ENCODE measurements at regions not wholly inside any gene's neighbourhood (a gene's known extent, or its start where the extent isn't known, plus 50 kb on each side); places are given as distances from the start of the nearest gene placed in this dataset.

DNA sequence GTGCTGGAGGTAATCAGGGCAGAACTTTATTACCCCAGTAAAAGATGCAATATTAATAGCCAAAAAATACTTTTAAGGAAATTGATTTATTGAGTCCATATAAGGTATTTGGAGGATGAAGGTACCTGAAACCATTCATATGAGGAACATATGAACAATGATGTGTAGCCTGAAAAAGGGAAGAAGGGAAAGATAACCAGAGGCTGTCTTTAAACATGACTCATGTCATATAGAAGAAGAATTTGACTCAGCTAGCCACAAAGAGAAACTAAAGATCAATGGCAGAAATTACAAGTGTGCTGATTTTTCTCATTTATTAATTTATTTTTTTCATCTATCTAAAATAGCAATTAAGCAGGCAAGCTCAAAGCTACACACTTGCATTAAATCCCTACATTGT lies 136.2 kb upstream of the DUSP10 start:
- no peak for TF ChIP-seq CTCF (IDR thresholded peaks at IDR 0.05; ENCODE audit: borderline replicate concordance)

GRCh38 chr1:221877311-221877710 lies 135.4 kb upstream of the DUSP10 start:
- no peaks in the 10 kb centered on the region for H3K9me3 ChIP-seq (replicated peaks)
- intact Hi-C loops (cut with micrococcal nuclease) = no loop called here
- no peak overlapping the region for H3K4me3 ChIP-seq
- H3K27me3 ChIP-seq (ENCODE audit: low read depth) = no peaks in the 10 kb centered on the region
- no peak for DNase-seq
- H3K4me1 ChIP-seq = no peaks in the 10 kb centered on the region
- no peaks in the 10 kb centered on the region for H3K36me3 ChIP-seq
- no peak for TF ChIP-seq CTCF (IDR thresholded peaks at IDR 0.05; ENCODE audit: borderline replicate concordance)
- no peak overlapping the region for H3K27ac ChIP-seq (replicated peaks)

More for the DNA sequence above, 136.2 kb upstream of the DUSP10 start:
- H3K4me3 ChIP-seq = no peak overlapping the region
- no peaks in the 10 kb centered on the region for H3K36me3 ChIP-seq
- H3K27ac ChIP-seq (replicated peaks) = no peak overlapping the region
- H3K9me3 ChIP-seq (replicated peaks) = no peaks in the 10 kb centered on the region
- H3K4me1 ChIP-seq = no peaks in the 10 kb centered on the region
- no peaks in the 10 kb centered on the region for H3K27me3 ChIP-seq (ENCODE audit: low read depth)
- intact Hi-C loops (cut with micrococcal nuclease) = no loop called here
- DNase-seq = no peak

DNA sequence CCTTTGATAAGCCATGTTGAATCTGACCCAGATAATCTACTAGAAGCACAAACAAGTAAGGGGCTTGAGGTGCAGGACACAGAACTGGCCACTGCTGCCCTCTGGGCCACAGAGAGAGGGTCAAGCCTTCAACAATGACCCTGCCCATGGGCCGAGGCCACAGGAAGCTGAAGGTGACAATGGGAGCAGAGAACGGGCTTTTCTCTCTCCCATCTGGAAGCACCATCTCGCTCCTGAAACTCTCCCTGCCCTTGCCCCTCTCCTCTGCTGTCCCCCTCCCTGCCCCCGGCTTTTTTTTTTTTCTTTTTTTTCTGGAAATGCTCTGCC lies 133.1 kb upstream of the DUSP10 start:
- no peak for DNase-seq
- H3K4me3 ChIP-seq = no peak overlapping the region
- intact Hi-C loops (cut with micrococcal nuclease) = no loop called here
- H3K27ac ChIP-seq (replicated peaks) = no peak overlapping the region
- H3K4me1 ChIP-seq = no peaks in the 10 kb centered on the region
- H3K36me3 ChIP-seq = no peaks in the 10 kb centered on the region
- no peaks in the 10 kb centered on the region for H3K27me3 ChIP-seq (ENCODE audit: low read depth)
- TF ChIP-seq CTCF (IDR thresholded peaks at IDR 0.05; ENCODE audit: borderline replicate concordance) = no peak
- H3K9me3 ChIP-seq (replicated peaks) = no peaks in the 10 kb centered on the region

DNA sequence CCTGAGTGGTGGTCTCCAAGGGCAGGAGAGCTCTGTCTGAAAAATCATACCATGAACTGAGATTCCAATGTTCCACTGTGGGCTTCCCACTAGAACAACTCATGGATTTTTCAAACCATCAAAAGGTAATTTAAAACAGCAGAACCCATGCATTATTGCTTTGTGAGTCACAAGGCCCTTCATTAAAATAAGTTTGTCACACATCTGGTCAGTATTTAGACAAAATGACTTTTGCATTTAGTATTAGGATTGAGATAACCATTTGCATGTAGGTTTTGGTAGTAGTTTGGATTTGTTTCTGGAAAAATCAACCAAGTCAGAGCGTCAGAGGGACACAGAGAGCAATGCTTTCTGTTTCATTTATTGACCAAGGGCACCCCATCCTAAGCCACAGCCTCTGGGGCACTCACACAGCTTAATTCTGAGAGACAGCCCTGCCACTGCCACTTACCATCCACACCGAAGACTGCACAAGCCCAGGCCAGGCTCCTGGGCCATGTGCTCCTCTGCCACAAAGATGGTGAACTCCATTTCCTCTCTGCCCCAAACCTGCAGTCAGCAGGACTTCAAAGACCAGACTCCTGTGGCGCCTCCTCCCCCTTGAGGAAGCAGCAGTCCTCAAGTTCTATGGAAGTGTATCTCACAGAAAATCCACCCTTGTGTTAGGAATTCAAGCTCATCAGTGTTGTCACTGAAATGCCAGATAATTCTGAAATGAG lies 132.6 kb upstream of the DUSP10 start:
- DNase-seq = no peak
- Histone ChIP-seq H3K9me3 (replicated peaks) (no peaks in the 10 kb centered on the region), H3K27ac (replicated peaks) (no peak overlapping the region), H3K4me1 (no peaks in the 10 kb centered on the region), H3K27me3 (ENCODE audit: low read depth) (no peaks in the 10 kb centered on the region), H3K4me3 (no peak overlapping the region), H3K36me3 (no peaks in the 10 kb centered on the region)
- no peak for TF ChIP-seq CTCF (IDR thresholded peaks at IDR 0.05; ENCODE audit: borderline replicate concordance)
- intact Hi-C loops (cut with micrococcal nuclease) = no loop called here

DNA sequence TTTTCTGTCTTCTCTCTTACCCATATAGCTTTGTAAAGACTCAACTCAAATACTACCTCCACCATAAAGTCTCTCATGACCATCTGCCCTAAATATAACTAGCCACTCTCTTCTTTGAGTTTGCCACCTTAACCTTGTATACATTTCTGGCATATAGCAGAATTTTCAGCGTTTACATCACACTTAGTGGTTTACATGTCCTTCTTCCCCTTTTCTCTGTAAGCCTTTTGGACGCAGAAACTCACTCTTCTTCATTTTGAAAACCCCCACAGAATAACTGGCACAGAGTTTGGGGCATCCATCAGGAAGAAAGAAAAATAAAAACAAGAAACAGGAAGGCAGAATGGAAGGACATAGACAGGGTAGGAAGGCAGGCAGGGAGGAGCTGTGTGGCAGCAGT lies 131.8 kb upstream of the DUSP10 start:
- Histone ChIP-seq H3K4me3 (no peak overlapping the region), H3K9me3 (replicated peaks) (no peaks in the 10 kb centered on the region), H3K27ac (replicated peaks) (no peak overlapping the region), H3K36me3 (no peaks in the 10 kb centered on the region), H3K4me1 (no peaks in the 10 kb centered on the region), H3K27me3 (ENCODE audit: low read depth) (no peaks in the 10 kb centered on the region)
- intact Hi-C loops (cut with micrococcal nuclease) = no loop called here
- DNase-seq = no peak
- TF ChIP-seq CTCF (IDR thresholded peaks at IDR 0.05; ENCODE audit: borderline replicate concordance) = no peak
